B cell (primary cell): ENCODE measurements at regions not wholly inside any gene's neighbourhood (a gene's known extent, or its start where the extent isn't known, plus 50 kb on each side); places are given as distances from the start of the nearest gene placed in this dataset.

ENCODE experiments used
- ATAC-seq: fragments of 200-7000 bp; cut with Tn5 transposase; one replicate; pipeline ENCODE4 v1.10.0; 2021; ENCODE audit warnings: low read depth, mild to moderate bottlenecking, moderate number of reproducible peaks, moderate library complexity
- CTCF ChIA-PET: fragments of 350-600 bp; sonication (Branson Sonifier 250); formaldehyde crosslinking; loops from one replicate; lab custom pipeline; 2021; ENCODE audit warnings: antibody characterized with exemption, inconsistent platforms; lab: Charles Lee
- POLR2A ChIA-PET: fragments of 350-600 bp; sonication (Branson Sonifier 250); formaldehyde crosslinking; loops from one replicate; lab custom pipeline; 2021; ENCODE audit warnings: antibody characterized with exemption; lab: Charles Lee
- DNase-seq: peaks from one replicate; pipeline ENCODE4 v3.0.0; 2013
- H2AFZ ChIP-seq: 2 replicates; pipeline ENCODE4 v1.6.1; 2012; ENCODE audit warnings: mild to moderate bottlenecking, low read depth, low read length; ENCODE audit not compliant: insufficient read depth, poor library complexity, severe bottlenecking
- H3K27ac ChIP-seq, 2 donors: 1 replicate in 1 of 2; 2 replicates in 1 of 2; pipeline ENCODE4 v1.5.1; 2012 to 2013; ENCODE audit warnings: low read length in 2 of 2, mild to moderate bottlenecking in 2 of 2, moderate library complexity in 1 of 2
- H3K27me3 ChIP-seq, 4 experiments: fragments of 200-600 bp in 1 of 4; sonication (generic) in 1 of 4; replicated peaks in 1 of 4; 1 replicate in 2 of 4; 2 replicates in 2 of 4; pipeline versions ENCODE4 v1.6.1 to v1.7.0; 2013 to 2016; ENCODE audit warnings: low read length in 3 of 4, mild to moderate bottlenecking in 2 of 4, mixed read lengths in 1 of 4, moderate library complexity in 1 of 4; ENCODE audit not compliant: insufficient read depth in 4 of 4, control insufficient read depth in 3 of 4; ENCODE audit errors: control extremely low read depth in 1 of 4
- H3K36me3 ChIP-seq, 2 experiments: replicated peaks in 1 of 2; 1 replicate in 1 of 2; 2 replicates in 1 of 2; pipeline versions ENCODE4 v1.6.1 to v1.7.1; 2013; ENCODE audit warnings: low read length in 1 of 2; ENCODE audit not compliant: insufficient read depth in 2 of 2, control insufficient read depth in 1 of 2; ENCODE audit errors: control extremely low read depth in 1 of 2, extremely low read depth in 1 of 2
- H3K4me1 ChIP-seq, 2 donors: fragments of 200-600 bp in 1 of 2; sonication (generic) in 1 of 2; 1 replicate in 1 of 2; 2 replicates in 1 of 2; pipeline versions ENCODE4 v1.5.1 to v1.6.1; 2013 to 2017; ENCODE audit warnings: low read length in 2 of 2; ENCODE audit not compliant: control insufficient read depth in 2 of 2, insufficient read depth in 2 of 2
- H3K4me2 ChIP-seq: replicated peaks from 2 replicates; pipeline ENCODE3; 2012; ENCODE audit warnings: mild to moderate bottlenecking, low read depth, low read length; ENCODE audit not compliant: poor library complexity, severe bottlenecking
- H3K4me3 ChIP-seq, 5 experiments: fragments of 200-600 bp in 1 of 5; sonication (generic) in 1 of 5; 1 replicate in 3 of 5; 2 replicates in 2 of 5; pipeline versions ENCODE4 v1.5.1 to v1.7.0; 2011 to 2016; ENCODE audit warnings: low read length in 4 of 5, mild to moderate bottlenecking in 4 of 5, low read depth in 2 of 5, control low read depth in 1 of 5, moderate library complexity in 1 of 5; ENCODE audit not compliant: insufficient read depth in 1 of 5; ENCODE audit errors: control extremely low read depth in 1 of 5, extremely low read depth in 1 of 5
- H3K79me2 ChIP-seq: fragments of 200-600 bp; sonication (generic); one replicate; pipeline ENCODE4 v1.6.0; 2016; ENCODE audit warnings: low read length; ENCODE audit not compliant: control insufficient read depth, insufficient read depth
- H3K9ac ChIP-seq: fragments of 200-600 bp; sonication (generic); 2 replicates; pipeline ENCODE4 v1.6.1; 2017; ENCODE audit warnings: mild to moderate bottlenecking, low read length, moderate library complexity
- H3K9me3 ChIP-seq, 3 donors: one replicate each; pipeline versions ENCODE4 v1.6.1 to v1.7.1; 2013; ENCODE audit warnings: low read length in 2 of 3; ENCODE audit not compliant: control insufficient read depth in 2 of 3, insufficient read depth in 1 of 3; ENCODE audit errors: control extremely low read depth in 1 of 3
- H4K20me1 ChIP-seq: 2 replicates; pipeline ENCODE4 v1.6.0; 2012; ENCODE audit warnings: mild to moderate bottlenecking, low read length; ENCODE audit not compliant: insufficient read depth, control insufficient read depth, poor library complexity, severe bottlenecking
- H3K27ac Mint-ChIP-seq: one replicate; pipeline ENCODE4 v1.8.0; 2021; ENCODE audit warnings: mixed read lengths
- H3K27me3 Mint-ChIP-seq: one replicate; pipeline ENCODE4 v1.8.0; 2021; ENCODE audit warnings: mixed read lengths
- H3K4me1 Mint-ChIP-seq: one replicate; pipeline ENCODE4 v1.8.0; 2021; ENCODE audit warnings: mixed read lengths
- H3K4me3 Mint-ChIP-seq: one replicate; pipeline ENCODE4 v1.8.0; 2021; ENCODE audit warnings: mixed read lengths
- H3K9me3 Mint-ChIP-seq: one replicate; pipeline ENCODE4 v1.8.0; 2022; ENCODE audit warnings: mixed read lengths; ENCODE audit not compliant: insufficient read depth
- CTCF ChIP-seq: fragments of 200-600 bp; IDR thresholded peaks from one replicate; pipeline ENCODE4 v1.8.0; 2022; ENCODE audit warnings: antibody characterized with exemption, mild to moderate bottlenecking
- EZH2 ChIP-seq: IDR thresholded peaks from 2 replicates; pipeline ENCODE4 v1.6.1; 2012; ENCODE audit warnings: borderline replicate concordance, low read depth, mild to moderate bottlenecking, moderate library complexity, low read length; ENCODE audit not compliant: insufficient read depth, poor library complexity, severe bottlenecking
- WGBS: methylation state at CpG from one replicate; pipeline ENCODE4 v1.1.5; 2013; ENCODE audit warnings: missing lambda C conversion rate; ENCODE audit not compliant: insufficient coverage; 5-methylcytosine and 5-hydroxymethylcytosine counted together
- intact Hi-C: fragments of 100-400 bp; cut with micrococcal nuclease; formaldehyde crosslinking; loops from one replicate; pipeline ENCODE4 v1.10.0; 2022

- peaks cover 0 to 12% (median 1%) of the 10 kb centered on the region in 4 experiments for H3K27me3 ChIP-seq
- intact Hi-C loops = no loop called here
- H2AFZ ChIP-seq = no peak overlapping the region
- no peak overlapping the region for H3K4me2 ChIP-seq
- CTCF ChIA-PET = interaction anchor here (2.3 kb wide), 1 partner anchor 43 kb away, joined by 6 read pairs; no protein-coding TSS in a partner anchor
- Mint-ChIP-seq H3K4me3 (no peak overlapping the region), H3K27me3 (peaks cover 32% of the 10 kb centered on the region), H3K9me3 (no peaks in the 10 kb centered on the region), H3K4me1 (peaks cover 5% of the 10 kb centered on the region), H3K27ac (no peak overlapping the region)
- no CpG with 5 or more reads among the region's 1 CpG for WGBS
- no peaks in the 10 kb centered on the region for H3K9me3 ChIP-seq
- TF ChIP-seq EZH2 = no peak
- TF ChIP-seq CTCF = no peak
- H3K36me3 ChIP-seq = no peaks in the 10 kb centered on the region
- H4K20me1 ChIP-seq = no peaks in the 10 kb centered on the region
- H3K79me2 ChIP-seq = no peaks in the 10 kb centered on the region
- ATAC-seq = no peak
- H3K9ac ChIP-seq = no peak overlapping the region
- no peak for DNase-seq
- peaks cover 0 to 6% of the 10 kb centered on the region in 2 donors for H3K4me1 ChIP-seq
- POLR2A ChIA-PET = no interaction called here
- H3K4me3 ChIP-seq = no peak overlapping the region
- no peak overlapping the region for H3K27ac ChIP-seq
These were observed 72.7 kb upstream of the GRIP1 start for GRCh38 chr12:66751432-66752113.

- H2AFZ ChIP-seq = no peak overlapping the region
- H3K27ac Mint-ChIP-seq = no peak overlapping the region
- peaks cover 0 to 12% (median 1%) of the 10 kb centered on the region in 4 experiments for H3K27me3 ChIP-seq
- ChIA-PET CTCF (no interaction called here), POLR2A (no interaction called here)
- H3K4me1 ChIP-seq = peaks cover 0 to 6% of the 10 kb centered on the region in 2 donors
- H3K9me3 Mint-ChIP-seq = no peaks in the 10 kb centered on the region
- H3K4me1 Mint-ChIP-seq = peaks cover 5% of the 10 kb centered on the region
- H3K9ac ChIP-seq = no peak overlapping the region
- H3K4me3 Mint-ChIP-seq = no peak overlapping the region
- no peak overlapping the region for H3K27ac ChIP-seq
- no peak overlapping the region for H3K4me3 ChIP-seq
- DNase-seq (no peak), ATAC-seq (no peak)
- H3K27me3 Mint-ChIP-seq = peaks cover 29% of the 10 kb centered on the region
- no peaks in the 10 kb centered on the region for H3K36me3 ChIP-seq
- intact Hi-C loops = no loop called here
- TF ChIP-seq CTCF (no peak), EZH2 (no peak)
- WGBS = no CpG with 5 or more reads among the region's 1 CpG
- H3K4me2 ChIP-seq = no peak overlapping the region
- H3K9me3 ChIP-seq = no peaks in the 10 kb centered on the region
- H3K79me2 ChIP-seq = no peaks in the 10 kb centered on the region
- H4K20me1 ChIP-seq = no peaks in the 10 kb centered on the region
These were observed 74.9 kb upstream of the GRIP1 start for GRCh38 chr12:66753810-66754209.
